K562 (cell line): ENCODE measurements at regions not wholly inside any gene's neighbourhood (a gene's known extent, or its start where the extent isn't known, plus 50 kb on each side); places are given as distances from the start of the nearest gene placed in this dataset.

ENCODE experiments used
- ARNT ChIP-seq, 2 experiments: fragments of 450-650 bp; IDR thresholded peaks; 2 replicates each; pipeline ENCODE4 v1.6.1; 2016; ENCODE audit warnings: mild to moderate bottlenecking in 1 of 2
- CEBPB ChIP-seq: fragments of 450-650 bp; IDR thresholded peaks from 2 replicates; pipeline ENCODE4 v1.6.1; 2016; ENCODE audit warnings: missing genetic modification characterization, missing compliant biosample characterization
- CTCF ChIP-seq, 3 experiments: IDR thresholded peaks in 2 of 3; conservative IDR thresholded peaks in 1 of 3; 2 replicates each; pipeline ENCODE4 v1.5.1; 2011 to 2012; ENCODE audit warnings: low read length in 3 of 3, mild to moderate bottlenecking in 3 of 3, control low read depth in 2 of 3, improper control_type of control experiment in 1 of 3, inconsistent platforms in 1 of 3, low read depth in 1 of 3, mixed read lengths in 1 of 3, moderate library complexity in 1 of 3; ENCODE audit not compliant: insufficient read depth in 2 of 3
- E2F8 ChIP-seq: fragments of 450-650 bp; IDR thresholded peaks from 2 replicates; pipeline ENCODE4 v1.7.1; 2018; ENCODE audit warnings: mild to moderate bottlenecking, low read depth; ENCODE audit not compliant: partially characterized antibody
- E4F1 ChIP-seq: fragments of 250-450 bp; sonication (Bioruptor Pico); IDR thresholded peaks from 2 replicates; pipeline ENCODE4 v1.5.0; 2021; ENCODE audit warnings: mild to moderate bottlenecking, borderline replicate concordance
- FOXA1 ChIP-seq: fragments of 450-650 bp; IDR thresholded peaks from 2 replicates; pipeline ENCODE4 v1.6.1; 2016; ENCODE audit warnings: mild to moderate bottlenecking, borderline replicate concordance
- NCOR1 ChIP-seq: fragments of 450-650 bp; IDR thresholded peaks from 2 replicates; pipeline ENCODE4 v1.6.1; 2016; ENCODE audit warnings: mild to moderate bottlenecking, moderate library complexity
- POLR2A ChIP-seq: fragments of 450-650 bp; conservative IDR thresholded peaks from 2 replicates; pipeline ENCODE4 v1.6.1; 2016
- TAF1 ChIP-seq: IDR thresholded peaks from 2 replicates; pipeline ENCODE4 v1.6.1; 2011; ENCODE audit warnings: mild to moderate bottlenecking, low read length, moderate library complexity; ENCODE audit not compliant: insufficient read depth, control insufficient read depth, severe bottlenecking; ENCODE audit errors: extremely low read depth
- USF1 ChIP-seq: sonication (generic); formaldehyde crosslinking; IDR thresholded peaks from 2 replicates; pipeline ENCODE4 v1.9.0; 2022; ENCODE audit warnings: mild to moderate bottlenecking, missing genetic modification reagents

GRCh38 chr12:93139028-93139665, 210.1 kb upstream of the EEA1 start:
- no peak for TF ChIP-seq USF1
- no peak for TF ChIP-seq E4F1 (CRISPR knock-in tag)
- TF ChIP-seq CEBPB (tag) = no peak
- no peak for TF ChIP-seq CTCF (IDR thresholded peaks at IDR 0.05 in 2 of 3, conservative IDR thresholded peaks at IDR 0.05 in 1 of 3; ENCODE audit: insufficient read depth in 2 of 3, low read depth in 1 of 3, low read length in 3 of 3)
- TF ChIP-seq FOXA1 = no peak
- no peak for TF ChIP-seq POLR2A
- no peak for TF ChIP-seq ARNT (IDR thresholded peaks at IDR 0.05)
- no peak for TF ChIP-seq TAF1
- no peak for TF ChIP-seq E2F8
- TF ChIP-seq NCOR1 = no peak
